ENCODE measurements at regions not wholly inside any gene's neighbourhood (a gene's known extent, or its start where the extent isn't known, plus 50 kb on each side); places are given as distances from the start of the nearest gene placed in this dataset.

- no peak for DNase-seq
These were observed 117.0 kb upstream of the IRX3 start for GRCh38 chr16:54403580-54403979.

GRCh38 chr16:54402873-54403272 is 116.3 kb upstream of the IRX3 start:
- DNase-seq = no peak

GRCh38 chr16:54402270-54402669 is 115.7 kb upstream of the IRX3 start:
- no peak for DNase-seq

- DNase-seq = no peak
These were observed 113.7 kb upstream of the IRX3 start for GRCh38 chr16:54400261-54400660.

GRCh38 chr16:54398986-54399385 is 112.4 kb upstream of the IRX3 start:
- DNase-seq = no peak

- DNase-seq = no peak
These were observed 111.3 kb upstream of the IRX3 start for GRCh38 chr16:54397838-54398237.

GRCh38 chr16:54397190-54397835 is 110.7 kb upstream of the IRX3 start:
- no peak for DNase-seq

- DNase-seq = no peak
These were observed 103.4 kb upstream of the IRX3 start for GRCh38 chr16:54389836-54390494.

- DNase-seq = no peak
These were observed 98.6 kb upstream of the IRX3 start for GRCh38 chr16:54385141-54385540.

- no peak for DNase-seq
These were observed 95.2 kb upstream of the IRX3 start for GRCh38 chr16:54381601-54382313.

GRCh38 chr16:54375071-54375470 is 88.5 kb upstream of the IRX3 start:
- DNase-seq = no peak

- DNase-seq = peak in 1 of 5 donors; percentile 6
These were observed 87.2 kb upstream of the IRX3 start for GRCh38 chr16:54373534-54374520.

- no peak for DNase-seq
These were observed 83.9 kb upstream of the IRX3 start for GRCh38 chr16:54370278-54371040.

- no peak for DNase-seq
These were observed 83.3 kb upstream of the IRX3 start for GRCh38 chr16:54369861-54370260.

GRCh38 chr16:54366943-54367342 is 80.4 kb upstream of the IRX3 start:
- DNase-seq = no peak

GRCh38 chr16:54365990-54366634 is 79.5 kb upstream of the IRX3 start:
- no peak for DNase-seq

- no peak for DNase-seq
These were observed 77.2 kb upstream of the IRX3 start for GRCh38 chr16:54363766-54364165.

- DNase-seq = no peak
These were observed 76.1 kb upstream of the IRX3 start for GRCh38 chr16:54362591-54363206.

- DNase-seq = no peak
These were observed 74.7 kb upstream of the IRX3 start for GRCh38 chr16:54361246-54361645.

- no peak for DNase-seq
These were observed 74.1 kb upstream of the IRX3 start for GRCh38 chr16:54360681-54361080.

- DNase-seq = no peak
These were observed 73.0 kb upstream of the IRX3 start for GRCh38 chr16:54359555-54359954.

All from T-helper 1 cell (primary cell).